CD4-positive, alpha-beta T cell (primary cell): ENCODE measurements at regions not wholly inside any gene's neighbourhood (a gene's known extent, or its start where the extent isn't known, plus 50 kb on each side); places are given as distances from the start of the nearest gene placed in this dataset.

Source experiments
- ATAC-seq: fragments of 200-7000 bp; cut with Tn5 transposase; one replicate; pipeline ENCODE4 v1.10.0; 2022; ENCODE audit warnings: mild to moderate bottlenecking; ENCODE audit not compliant: poor library complexity
- CTCF ChIA-PET: fragments of 350-600 bp; sonication (Branson Sonifier 250); formaldehyde crosslinking; loops from one replicate; lab custom pipeline; 2021; ENCODE audit warnings: antibody characterized with exemption, inconsistent platforms; lab: Charles Lee
- POLR2A ChIA-PET: fragments of 350-600 bp; sonication (Branson Sonifier 250); formaldehyde crosslinking; loops from one replicate; lab custom pipeline; 2021; ENCODE audit warnings: antibody characterized with exemption, inconsistent platforms; lab: Charles Lee
- DNase-seq, 14 experiments: peaks; one replicate each; pipeline ENCODE4 v3.0.0-alpha.2; 2013 to 2020; ENCODE audit warnings: mixed read lengths in 2 of 14
- H3K27ac ChIP-seq, 2 donors: one replicate each; pipeline versions ENCODE4 v1.5.1 to v1.7.0; 2013; ENCODE audit warnings: low read length in 2 of 2, low read depth in 1 of 2, mild to moderate bottlenecking in 1 of 2
- H3K27me3 ChIP-seq, 2 experiments: 1 replicate in 1 of 2; 2 replicates in 1 of 2; pipeline versions ENCODE4 v1.6.1 to v1.7.0; 2013; ENCODE audit warnings: low read length in 2 of 2, control low read depth in 1 of 2, mild to moderate bottlenecking in 1 of 2, moderate library complexity in 1 of 2; ENCODE audit not compliant: insufficient read depth in 2 of 2, control insufficient read depth in 1 of 2
- H3K36me3 ChIP-seq: one replicate; pipeline ENCODE4 v1.6.1; 2013; ENCODE audit warnings: low read length, control low read depth; ENCODE audit not compliant: insufficient read depth
- H3K4me1 ChIP-seq: one replicate; pipeline ENCODE4 v1.6.1; 2013; ENCODE audit warnings: low read length, control low read depth; ENCODE audit not compliant: insufficient read depth
- H3K4me3 ChIP-seq: one replicate; pipeline ENCODE4 v1.5.1; 2013; ENCODE audit warnings: mild to moderate bottlenecking, low read length, moderate library complexity
- H3K9me3 ChIP-seq, 2 experiments: 1 replicate in 1 of 2; 2 replicates in 1 of 2; pipeline versions ENCODE4 v1.6.1 to v1.7.0; 2013; ENCODE audit warnings: low read length in 2 of 2, mild to moderate bottlenecking in 2 of 2, control low read depth in 1 of 2, moderate library complexity in 1 of 2; ENCODE audit not compliant: control insufficient read depth in 1 of 2, insufficient read depth in 1 of 2
- H3K27ac Mint-ChIP-seq: one replicate; pipeline ENCODE4 v1.8.0; 2020; ENCODE audit warnings: mixed read lengths
- H3K27me3 Mint-ChIP-seq: one replicate; pipeline ENCODE4 v1.8.0; 2021; ENCODE audit warnings: mixed read lengths
- H3K36me3 Mint-ChIP-seq: one replicate; pipeline ENCODE4 v1.8.0; 2021; ENCODE audit warnings: low read depth, mixed read lengths
- H3K4me1 Mint-ChIP-seq: one replicate; pipeline ENCODE4 v1.8.0; 2021; ENCODE audit warnings: low read depth, mixed read lengths
- H3K4me3 Mint-ChIP-seq: one replicate; pipeline ENCODE4 v1.8.0; 2020; ENCODE audit warnings: mild to moderate bottlenecking, mixed read lengths
- H3K9me3 Mint-ChIP-seq: one replicate; pipeline ENCODE4 v1.8.0; 2020; ENCODE audit warnings: mixed read lengths
- CTCF ChIP-seq: fragments of 200-600 bp; IDR thresholded peaks from one replicate; pipeline ENCODE4 v1.8.0; 2022; ENCODE audit warnings: antibody characterized with exemption, mild to moderate bottlenecking
- intact Hi-C, 2 experiments: fragments of 100-400 bp; cut with DNase I in 1 of 2; cut with micrococcal nuclease in 1 of 2; formaldehyde crosslinking; loops; one replicate each; pipeline versions ENCODE4 v1.15.1 to v1.9.0; 2023 to 2025; cut with DNase I, micrococcal nuclease

GRCh38 chr1:191096405-191096804 lies 618.7 kb upstream of the BRINP3 start:
- no peaks in the 10 kb centered on the region for H3K27me3 Mint-ChIP-seq

GRCh38 chr1:191099696-191100095 lies 622.0 kb upstream of the BRINP3 start:
- POLR2A ChIA-PET, result no interaction called here
- H3K9me3 Mint-ChIP-seq, result peaks cover 3% of the 10 kb centered on the region
- H3K27ac Mint-ChIP-seq, result no peak overlapping the region
- H3K27me3 ChIP-seq, result no peaks in the 10 kb centered on the region
- peaks cover 0 to 4% of the 10 kb centered on the region in 2 experiments for H3K9me3 ChIP-seq
- no peak for TF ChIP-seq CTCF
- no peaks in the 10 kb centered on the region for H3K27me3 Mint-ChIP-seq
- DNase-seq (no peak), ATAC-seq (no peak)
- no peak overlapping the region for H3K4me3 Mint-ChIP-seq
- no peaks in the 10 kb centered on the region for H3K36me3 Mint-ChIP-seq
- no peaks in the 10 kb centered on the region for H3K4me1 ChIP-seq
- no peaks in the 10 kb centered on the region for H3K36me3 ChIP-seq
- intact Hi-C loops, result no loop called here
- no peak overlapping the region for H3K4me3 ChIP-seq
- CTCF ChIA-PET, result no interaction called here
- no peaks in the 10 kb centered on the region for H3K4me1 Mint-ChIP-seq
- no peak overlapping the region for H3K27ac ChIP-seq

More at GRCh38 chr1:191096405-191096804, 618.7 kb upstream of the BRINP3 start:
- Histone ChIP-seq H3K9me3 (peaks cover 4 to 6% of the 10 kb centered on the region in 2 experiments), H3K27me3 (no peaks in the 10 kb centered on the region), H3K27ac (no peak overlapping the region), H3K4me1 (no peaks in the 10 kb centered on the region), H3K4me3 (no peak overlapping the region), H3K36me3 (no peaks in the 10 kb centered on the region)
- CTCF ChIA-PET, result no interaction called here
- Mint-ChIP-seq H3K4me3 (no peak overlapping the region), H3K4me1 (no peaks in the 10 kb centered on the region), H3K36me3 (no peaks in the 10 kb centered on the region), H3K9me3 (peaks cover 3% of the 10 kb centered on the region), H3K27ac (no peak overlapping the region)
- POLR2A ChIA-PET, result no interaction called here
- ATAC-seq, result no peak
- intact Hi-C loops, result no loop called here
- no peak for DNase-seq
- TF ChIP-seq CTCF, result no peak

- ChIA-PET POLR2A (no interaction called here), CTCF (no interaction called here)
- Mint-ChIP-seq H3K36me3 (no peaks in the 10 kb centered on the region), H3K4me1 (no peaks in the 10 kb centered on the region), H3K4me3 (no peak overlapping the region), H3K27ac (no peak overlapping the region), H3K27me3 (no peaks in the 10 kb centered on the region), H3K9me3 (peaks cover 12% of the 10 kb centered on the region)
- H3K4me3 ChIP-seq, result no peak overlapping the region
- H3K27ac ChIP-seq, result no peak overlapping the region
- H3K9me3 ChIP-seq, result peaks cover 0 to 4% of the 10 kb centered on the region in 2 experiments
- intact Hi-C loops, result loop anchor here in 1 of 2 experiments (1.0 kb wide), 1 partner anchor 11 kb away; no protein-coding TSS in a partner anchor
- ATAC-seq, result no peak
- TF ChIP-seq CTCF, result no peak
- H3K27me3 ChIP-seq, result no peaks in the 10 kb centered on the region
- no peaks in the 10 kb centered on the region for H3K4me1 ChIP-seq
- no peaks in the 10 kb centered on the region for H3K36me3 ChIP-seq
- DNase-seq, result no peak
Measured at GRCh38 chr1:191101960-191102359, 624.3 kb upstream of the BRINP3 start.
